ENCODE measurements at regions not wholly inside any gene's neighbourhood (a gene's known extent, or its start where the extent isn't known, plus 50 kb on each side); places are given as distances from the start of the nearest gene placed in this dataset.

GRCh38 chr7:68155676-68156075 is 1159.0 kb downstream of the TYW1 start:
- H3K36me3 ChIP-seq, result no peaks in the 10 kb centered on the region
- intact Hi-C loops (cut with DNase I), result no loop called here
- H3K9ac ChIP-seq (ENCODE audit: low read depth in 2 of 2, low read length in 2 of 2), result no peak overlapping the region
- no peak overlapping the region for H3K4me3 ChIP-seq
- H3K4me1 ChIP-seq, result no peaks in the 10 kb centered on the region
- H3K27ac ChIP-seq, result no peak overlapping the region
- H3K27me3 ChIP-seq, result no peaks in the 10 kb centered on the region
- no peak for DNase-seq
- no peak for TF ChIP-seq CTCF (IDR thresholded peaks at IDR 0.05)
- H3K9me3 ChIP-seq, result no peaks in the 10 kb centered on the region

GRCh38 chr7:68158686-68159295 is 1162.2 kb downstream of the TYW1 start:
- intact Hi-C loops (cut with DNase I), result no loop called here
- H3K4me1 ChIP-seq, result no peaks in the 10 kb centered on the region
- no peak for DNase-seq
- H3K27me3 ChIP-seq, result no peaks in the 10 kb centered on the region
- H3K9ac ChIP-seq (ENCODE audit: low read depth in 2 of 2, low read length in 2 of 2), result no peak overlapping the region
- no peak for TF ChIP-seq CTCF (IDR thresholded peaks at IDR 0.05)
- no peaks in the 10 kb centered on the region for H3K36me3 ChIP-seq
- H3K9me3 ChIP-seq, result no peaks in the 10 kb centered on the region
- no peak overlapping the region for H3K27ac ChIP-seq
- H3K4me3 ChIP-seq, result no peak overlapping the region

- H3K36me3 ChIP-seq, result no peaks in the 10 kb centered on the region
- no peak overlapping the region for H3K9ac ChIP-seq (ENCODE audit: low read depth in 2 of 2, low read length in 2 of 2)
- H3K9me3 ChIP-seq, result peaks cover 4% of the 10 kb centered on the region
- no peaks in the 10 kb centered on the region for H3K27me3 ChIP-seq
- H3K4me1 ChIP-seq, result no peaks in the 10 kb centered on the region
- DNase-seq, result no peak
- no peak overlapping the region for H3K27ac ChIP-seq
- intact Hi-C loops (cut with DNase I), result no loop called here
- H3K4me3 ChIP-seq, result no peak overlapping the region
- no peak for TF ChIP-seq CTCF (IDR thresholded peaks at IDR 0.05)
These were observed 1166.1 kb downstream of the TYW1 start for GRCh38 chr7:68162712-68163111.

GRCh38 chr7:68166525-68166924 is 1169.9 kb downstream of the TYW1 start:
- H3K36me3 ChIP-seq, result no peaks in the 10 kb centered on the region
- no peak overlapping the region for H3K4me3 ChIP-seq
- H3K27ac ChIP-seq, result no peak overlapping the region
- H3K4me1 ChIP-seq, result no peaks in the 10 kb centered on the region
- H3K9me3 ChIP-seq, result peaks cover 4% of the 10 kb centered on the region
- no peak for DNase-seq
- H3K9ac ChIP-seq (ENCODE audit: low read depth in 2 of 2, low read length in 2 of 2), result no peak overlapping the region
- H3K27me3 ChIP-seq, result no peaks in the 10 kb centered on the region
- TF ChIP-seq CTCF (IDR thresholded peaks at IDR 0.05), result no peak
- intact Hi-C loops (cut with DNase I), result no loop called here

GRCh38 chr7:68173513-68173912 is 1176.9 kb downstream of the TYW1 start:
- Histone ChIP-seq H3K9ac (ENCODE audit: low read depth in 2 of 2, low read length in 2 of 2) (no peak overlapping the region), H3K36me3 (no peaks in the 10 kb centered on the region), H3K4me3 (no peak overlapping the region), H3K27ac (no peak overlapping the region), H3K27me3 (no peaks in the 10 kb centered on the region), H3K9me3 (no peaks in the 10 kb centered on the region), H3K4me1 (no peaks in the 10 kb centered on the region)
- intact Hi-C loops (cut with DNase I), result no loop called here
- DNase-seq, result no peak
- no peak for TF ChIP-seq CTCF (IDR thresholded peaks at IDR 0.05)

Measured in colonic mucosa (tissue), 4 donors.